Esophagus squamous epithelium (tissue), 5 donors: ENCODE measurements at regions not wholly inside any gene's neighbourhood (a gene's known extent, or its start where the extent isn't known, plus 50 kb on each side); places are given as distances from the start of the nearest gene placed in this dataset.

ENCODE experiments used
- DNase-seq: peaks from one replicate; lab custom pipeline; 2025; lab: John Stamatoyannopoulos, UW
- H3K27ac ChIP-seq, 4 donors: fragments of 200-600 bp; sonication (generic); one replicate each; pipeline ENCODE4 v1.5.1; 2016 to 2019; ENCODE audit warnings: mild to moderate bottlenecking in 1 of 4
- H3K27me3 ChIP-seq, 4 donors: fragments of 200-600 bp; sonication (generic); 1 replicate in 3 of 4; 2 replicates in 1 of 4; pipeline versions ENCODE4 v1.5.1 to v1.6.0; 2017 to 2021; ENCODE audit warnings: antibody characterized with exemption in 1 of 4
- H3K36me3 ChIP-seq, 3 donors: fragments of 200-600 bp; sonication (generic); one replicate each; pipeline ENCODE4 v1.5.1; 2016 to 2019
- H3K4me1 ChIP-seq, 3 donors: fragments of 200-600 bp; sonication (generic); one replicate each; pipeline ENCODE4 v1.5.1; 2017 to 2019
- H3K4me3 ChIP-seq, 4 donors: fragments of 200-600 bp; sonication (generic); 1 replicate in 3 of 4; 2 replicates in 1 of 4; pipeline ENCODE4 v1.5.1; 2016 to 2019; ENCODE audit warnings: mild to moderate bottlenecking in 2 of 4, moderate library complexity in 1 of 4
- H3K9me3 ChIP-seq, 3 donors: fragments of 200-600 bp; sonication (generic); one replicate each; pipeline ENCODE4 v1.5.1; 2016 to 2019
- POLR2A ChIP-seq, 4 donors: fragments of 450-650 bp; IDR thresholded peaks; one replicate each; pipeline ENCODE4 v1.6.1; 2017; ENCODE audit warnings: antibody characterized with exemption in 4 of 4, mild to moderate bottlenecking in 4 of 4, moderate library complexity in 3 of 4
- WGBS, 2 donors: methylation state at CpG; one replicate each; pipeline ENCODE4 v1.1.5; 2018; 5-methylcytosine and 5-hydroxymethylcytosine counted together
- intact Hi-C: fragments of 100-400 bp; cut with DNase I; formaldehyde crosslinking; loops from one replicate; pipeline ENCODE4 v1.15.0; 2022
- TF ChIP-seq, protein P1 (sequence below), 6 experiments: fragments of 450-650 bp in 4 of 6; fragments of 200-600 bp in 2 of 6; sonication (generic) in 2 of 6; IDR thresholded peaks; one replicate each; pipeline ENCODE4 v1.5.1; 2016 to 2019; ENCODE audit warnings: antibody characterized with exemption in 6 of 6, mild to moderate bottlenecking in 4 of 6, moderate library complexity in 4 of 6
- donor health status: DM: yes; HTN: yes; CAD: no.

- intact Hi-C loops, result no loop called here
- Histone ChIP-seq H3K36me3 (no peaks in the 10 kb centered on the region), H3K9me3 (no peaks in the 10 kb centered on the region), H3K4me1 (peaks cover 0 to 10% (median 0%) of the 10 kb centered on the region in 3 donors), H3K27me3 (no peaks in the 10 kb centered on the region), H3K27ac (no peak overlapping the region), H3K4me3 (no peak overlapping the region)
- TF ChIP-seq, protein P1, sequence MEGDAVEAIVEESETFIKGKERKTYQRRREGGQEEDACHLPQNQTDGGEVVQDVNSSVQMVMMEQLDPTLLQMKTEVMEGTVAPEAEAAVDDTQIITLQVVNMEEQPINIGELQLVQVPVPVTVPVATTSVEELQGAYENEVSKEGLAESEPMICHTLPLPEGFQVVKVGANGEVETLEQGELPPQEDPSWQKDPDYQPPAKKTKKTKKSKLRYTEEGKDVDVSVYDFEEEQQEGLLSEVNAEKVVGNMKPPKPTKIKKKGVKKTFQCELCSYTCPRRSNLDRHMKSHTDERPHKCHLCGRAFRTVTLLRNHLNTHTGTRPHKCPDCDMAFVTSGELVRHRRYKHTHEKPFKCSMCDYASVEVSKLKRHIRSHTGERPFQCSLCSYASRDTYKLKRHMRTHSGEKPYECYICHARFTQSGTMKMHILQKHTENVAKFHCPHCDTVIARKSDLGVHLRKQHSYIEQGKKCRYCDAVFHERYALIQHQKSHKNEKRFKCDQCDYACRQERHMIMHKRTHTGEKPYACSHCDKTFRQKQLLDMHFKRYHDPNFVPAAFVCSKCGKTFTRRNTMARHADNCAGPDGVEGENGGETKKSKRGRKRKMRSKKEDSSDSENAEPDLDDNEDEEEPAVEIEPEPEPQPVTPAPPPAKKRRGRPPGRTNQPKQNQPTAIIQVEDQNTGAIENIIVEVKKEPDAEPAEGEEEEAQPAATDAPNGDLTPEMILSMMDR (IDR thresholded peaks at IDR 0.05), result no peak
- TF ChIP-seq POLR2A (IDR thresholded peaks at IDR 0.05), result no peak
- 78 to 89% methylated on average over 3 of the region's 3 CpGs for WGBS, 2 donors
- DNase-seq, result no peak
Measured at GRCh38 chr9:79013715-79014610, 557.8 kb upstream of the TLE4 start.

DNA sequence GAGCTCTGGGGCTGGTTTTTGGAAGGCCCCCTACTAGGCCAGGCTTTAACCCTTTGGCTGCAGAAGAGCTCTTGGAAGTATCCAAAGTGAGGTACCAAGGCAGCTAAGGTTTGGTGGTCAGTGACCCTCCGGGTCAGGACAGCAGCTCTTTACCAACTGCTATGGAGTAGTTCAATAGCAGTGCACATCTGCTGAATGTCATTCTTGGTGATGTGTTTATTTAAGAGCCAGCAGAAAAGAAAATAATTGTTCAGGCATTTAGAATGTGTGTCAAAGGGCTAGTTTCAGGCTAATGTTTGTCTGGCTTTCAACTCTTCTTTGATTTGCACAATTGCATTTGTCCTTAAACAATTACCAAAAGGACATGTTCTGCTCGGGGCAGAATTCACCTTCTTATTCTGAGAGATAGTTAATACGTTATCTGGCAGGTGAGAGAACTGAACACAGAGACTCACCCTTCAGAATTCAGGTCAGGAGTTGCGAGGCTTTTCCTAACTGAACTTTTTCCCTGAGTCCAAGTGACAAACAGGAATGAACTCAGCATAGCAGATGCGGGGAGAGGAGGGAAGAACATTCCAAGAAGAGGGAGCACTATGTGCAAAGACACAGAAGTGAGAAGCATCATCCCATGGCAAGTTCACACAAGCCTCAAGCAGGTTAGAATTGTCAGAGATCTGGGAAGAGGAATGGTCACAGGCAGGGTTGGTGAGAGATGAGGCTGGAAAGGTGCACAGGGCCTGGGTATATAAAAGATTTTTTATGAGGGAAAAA lies 556.7 kb upstream of the TLE4 start:
- 25 to 31% methylated on average over 5 of the region's 5 CpGs for WGBS, 2 donors
- intact Hi-C loops, result no loop called here

GRCh38 chr9:79015951-79016350 lies 555.8 kb upstream of the TLE4 start:
- H3K4me1 ChIP-seq, result peaks cover 0 to 10% (median 0%) of the 10 kb centered on the region in 3 donors
- TF ChIP-seq, protein P1 (IDR thresholded peaks at IDR 0.05), result no peak
- TF ChIP-seq POLR2A (IDR thresholded peaks at IDR 0.05), result no peak
- WGBS, 2 donors, result 85 to 100% methylated on average over 3 to 4 of the region's 4 CpGs
- DNase-seq, result no peak
- no peaks in the 10 kb centered on the region for H3K27me3 ChIP-seq
- H3K27ac ChIP-seq, result no peak overlapping the region
- H3K36me3 ChIP-seq, result no peaks in the 10 kb centered on the region
- no peak overlapping the region for H3K4me3 ChIP-seq
- H3K9me3 ChIP-seq, result no peaks in the 10 kb centered on the region
- intact Hi-C loops, result no loop called here

More for the DNA sequence above, 556.7 kb upstream of the TLE4 start:
- peaks cover 0 to 10% (median 0%) of the 10 kb centered on the region in 3 donors for H3K4me1 ChIP-seq
- DNase-seq, result no peak
- no peaks in the 10 kb centered on the region for H3K36me3 ChIP-seq
- no peak overlapping the region for H3K4me3 ChIP-seq
- TF ChIP-seq, protein P1 (IDR thresholded peaks at IDR 0.05), result no peak
- TF ChIP-seq POLR2A (IDR thresholded peaks at IDR 0.05), result no peak
- no peak overlapping the region for H3K27ac ChIP-seq
- H3K9me3 ChIP-seq, result no peaks in the 10 kb centered on the region
- no peaks in the 10 kb centered on the region for H3K27me3 ChIP-seq

DNA sequence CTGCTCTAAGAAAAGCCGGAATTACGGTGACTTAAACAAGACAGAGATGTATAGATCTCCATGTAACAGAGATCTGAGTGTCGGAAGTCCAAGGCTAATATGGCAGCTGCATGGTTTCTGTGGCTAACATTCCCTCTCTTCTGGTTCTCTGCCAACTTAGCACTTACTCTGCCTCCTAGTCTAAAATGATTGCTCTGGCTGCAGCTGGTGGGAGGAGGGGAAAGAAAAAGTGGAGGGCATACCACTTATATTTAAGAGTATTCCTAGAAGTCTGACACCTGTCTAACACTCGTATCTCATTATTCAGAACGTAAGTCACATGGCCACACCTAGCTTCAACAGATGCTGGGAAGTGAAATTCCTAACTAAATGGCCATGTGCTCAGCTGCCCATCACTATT lies 551.5 kb upstream of the TLE4 start:
- TF ChIP-seq POLR2A (IDR thresholded peaks at IDR 0.05), result no peak
- TF ChIP-seq, protein P1 (IDR thresholded peaks at IDR 0.05), result no peak
- Histone ChIP-seq H3K4me3 (no peak overlapping the region), H3K9me3 (no peaks in the 10 kb centered on the region), H3K36me3 (no peaks in the 10 kb centered on the region), H3K27me3 (no peaks in the 10 kb centered on the region), H3K27ac (no peak overlapping the region), H3K4me1 (peaks cover 0 to 4% (median 0%) of the 10 kb centered on the region in 3 donors)
- no peak for DNase-seq
- intact Hi-C loops, result no loop called here
- WGBS, 2 donors, result 87 to 92% methylated on average over 5 of the region's 5 CpGs

GRCh38 chr9:79021084-79021483 lies 550.7 kb upstream of the TLE4 start:
- no peaks in the 10 kb centered on the region for H3K9me3 ChIP-seq
- H3K27me3 ChIP-seq, result no peaks in the 10 kb centered on the region
- DNase-seq, result no peak
- WGBS, 2 donors, result 96 to 97% methylated on average over 1 of the region's 1 CpG
- no peak overlapping the region for H3K4me3 ChIP-seq
- H3K36me3 ChIP-seq, result no peaks in the 10 kb centered on the region
- intact Hi-C loops, result no loop called here
- H3K27ac ChIP-seq, result no peak overlapping the region
- no peak for TF ChIP-seq POLR2A (IDR thresholded peaks at IDR 0.05)
- TF ChIP-seq, protein P1 (IDR thresholded peaks at IDR 0.05), result no peak
- peaks cover 0 to 1% (median 0%) of the 10 kb centered on the region in 3 donors for H3K4me1 ChIP-seq
